ENCODE measurements at regions not wholly inside any gene's neighbourhood (a gene's known extent, or its start where the extent isn't known, plus 50 kb on each side); places are given as distances from the start of the nearest gene placed in this dataset.

DNA sequence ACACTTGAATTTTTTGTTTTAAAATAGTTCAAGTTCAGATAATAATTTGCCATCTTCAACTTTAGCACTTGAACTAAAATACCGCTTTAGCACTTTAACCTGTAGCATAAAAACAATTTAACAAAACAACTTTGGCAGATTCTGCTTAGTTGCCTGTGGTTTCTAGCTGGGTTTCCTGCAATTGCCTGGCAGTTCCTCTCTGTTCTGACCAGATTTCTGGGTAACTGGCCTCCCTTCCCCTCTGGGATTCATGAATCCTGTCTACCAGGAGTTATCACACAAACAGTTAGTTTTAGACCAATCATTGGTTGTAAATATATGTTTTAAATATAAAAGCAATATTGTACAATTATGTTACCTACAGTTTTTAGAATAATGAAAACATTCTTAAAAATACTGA lies 89.8 kb upstream of the HDAC9 start:
- POLR2A ChIA-PET (ENCODE audit: unreplicated experiment): no interaction called here
- no peak for ATAC-seq (ENCODE audit: low read depth)
- DNase-seq: no peak
- H2BK20ac ChIP-seq (ENCODE audit: low read depth, low read length): no peak overlapping the region
- H2BK15ac ChIP-seq (ENCODE audit: low read depth, low read length): 0 out of 3 replicates have a peak overlapping the region, but pooled peaks have one; percentile 42
- no peaks in the 10 kb centered on the region for H3K79me1 ChIP-seq (ENCODE audit: low read depth in 1 of 2, low read length in 2 of 2)
- H3K4me1 ChIP-seq (ENCODE audit: control insufficient read depth, insufficient read depth, low read length): peaks cover 7% of the 10 kb centered on the region
- no peak overlapping the region for H3K56ac ChIP-seq (ENCODE audit: extremely low read depth, insufficient read depth, low read length)
- H2AFZ ChIP-seq (replicated peaks; ENCODE audit: low read length, poor library complexity): no peak overlapping the region
- H3K4me2 ChIP-seq (ENCODE audit: low read depth, low read length): no peak overlapping the region
- in situ Hi-C loops (cut with MboI; ENCODE audit: low sequenced_read_pairs): no loop called here
- TF ChIP-seq SMC3 (IDR thresholded peaks at IDR 0.05; ENCODE audit: low read depth, low read length) (no peak), MXI1 (IDR thresholded peaks at IDR 0.05; ENCODE audit: borderline replicate concordance, low read depth, low read length) (no peak), RFX5 (IDR thresholded peaks at IDR 0.05; ENCODE audit: low read depth, low read length) (no peak), RCOR1 (IDR thresholded peaks at IDR 0.05; ENCODE audit: insufficient replicate concordance, low read length) (no peak), RAD21 (IDR thresholded peaks at IDR 0.05; ENCODE audit: low read length) (no peak), POLR2A (IDR thresholded peaks at IDR 0.05; ENCODE audit: low read depth, low read length) (no peak), FOS (IDR thresholded peaks at IDR 0.05; ENCODE audit: low read depth, low read length) (no peak)
- H3K9ac ChIP-seq (ENCODE audit: low read depth, low read length): no peak overlapping the region
- peaks cover 7% of the 10 kb centered on the region for H3K9me1 ChIP-seq (ENCODE audit: insufficient read depth, low read length)
- no peak overlapping the region for H2AK5ac ChIP-seq (ENCODE audit: low read depth, low read length)
- H2AK9ac ChIP-seq (replicated peaks; ENCODE audit: low read depth, low read length, poor library complexity): no peak overlapping the region
- H3K23ac ChIP-seq (ENCODE audit: low read depth, low read length): no peak overlapping the region
- intact Hi-C loops (cut with micrococcal nuclease): loop anchor here (10.0 kb wide), 1 partner anchor 1031 kb away; no protein-coding TSS in a partner anchor
- H3K4ac ChIP-seq (ENCODE audit: low read depth, low read length): no peak overlapping the region
- H2BK5ac ChIP-seq (ENCODE audit: low read depth, low read length, poor library complexity, severe bottlenecking): no peak overlapping the region
- H4K5ac ChIP-seq (ENCODE audit: low read depth, low read length): no peak overlapping the region
- no peak overlapping the region for H3K4me3 ChIP-seq (ENCODE audit: insufficient read depth, low read depth, low read length)
- no TSS peak for BruUV-seq (replicated peaks)
- no CpG with 5 or more reads among the region's 1 CpG for WGBS, 2 experiments (ENCODE audit: extremely low coverage in 2 of 2, insufficient read length in 1 of 2)
- H3K27ac ChIP-seq (ENCODE audit: insufficient read depth, low read length): no peak overlapping the region
- no peak overlapping the region for H3K18ac ChIP-seq (ENCODE audit: low read depth, low read length)
- no peaks in the 10 kb centered on the region for H3K9me3 ChIP-seq (ENCODE audit: control insufficient read depth, insufficient read depth, low read length)
- H4K20me1 ChIP-seq (ENCODE audit: insufficient read depth, low read length): no peaks in the 10 kb centered on the region
- CTCF ChIA-PET: no interaction called here
- H4K8ac ChIP-seq (ENCODE audit: low read depth in 2 of 2, low read length in 2 of 2): no peak overlapping the region
- no peak overlapping the region for H3K14ac ChIP-seq (replicated peaks; ENCODE audit: low read depth, low read length)
- dilution Hi-C loops (cut with HindIII; ENCODE audit: low sequenced_read_pairs, unreplicated experiment): no loop called here
- H3K36me3 ChIP-seq (ENCODE audit: control insufficient read depth, insufficient read depth, low read length): no peaks in the 10 kb centered on the region
- no peak overlapping the region for H4K91ac ChIP-seq (ENCODE audit: insufficient read depth, low read depth, low read length)
- no peak overlapping the region for H2BK120ac ChIP-seq (ENCODE audit: low read depth, low read length)
- no peaks in the 10 kb centered on the region for H3K27me3 ChIP-seq (ENCODE audit: control insufficient read depth, insufficient read depth, low read length)

Measured in IMR-90 (cell line).